ENCODE measurements at regions not wholly inside any gene's neighbourhood (a gene's known extent, or its start where the extent isn't known, plus 50 kb on each side); places are given as distances from the start of the nearest gene placed in this dataset.

- no peak for DNase-seq
These were observed 214.2 kb upstream of the TMEM132C start for GRCh38 chr12:128052777-128053176.

- no peak for DNase-seq
These were observed 211.4 kb upstream of the TMEM132C start for GRCh38 chr12:128055567-128055966.

- DNase-seq: no peak
These were observed 210.7 kb upstream of the TMEM132C start for GRCh38 chr12:128056136-128056801.

GRCh38 chr12:128057586-128057985 is 209.4 kb upstream of the TMEM132C start:
- DNase-seq: no peak

- DNase-seq: no peak
These were observed 207.2 kb upstream of the TMEM132C start for GRCh38 chr12:128059621-128060370.

GRCh38 chr12:128068211-128068610 is 198.8 kb upstream of the TMEM132C start:
- no peak for DNase-seq

GRCh38 chr12:128069359-128069997 is 197.5 kb upstream of the TMEM132C start:
- DNase-seq: peak; percentile 4

- no peak for DNase-seq
These were observed 193.0 kb upstream of the TMEM132C start for GRCh38 chr12:128073937-128074336.

- no peak for DNase-seq
These were observed 191.6 kb upstream of the TMEM132C start for GRCh38 chr12:128075332-128075731.

- no peak for DNase-seq
These were observed 190.8 kb upstream of the TMEM132C start for GRCh38 chr12:128076188-128076587.

- DNase-seq: no peak
These were observed 189.6 kb upstream of the TMEM132C start for GRCh38 chr12:128077211-128077916.

GRCh38 chr12:128077917-128078298 is 189.1 kb upstream of the TMEM132C start:
- DNase-seq: no peak

- no peak for DNase-seq
These were observed 188.5 kb upstream of the TMEM132C start for GRCh38 chr12:128078301-128078971.

- DNase-seq: no peak
These were observed 187.5 kb upstream of the TMEM132C start for GRCh38 chr12:128079446-128079845.

GRCh38 chr12:128083132-128083729 is 183.7 kb upstream of the TMEM132C start:
- no peak for DNase-seq

GRCh38 chr12:128088926-128089325 is 178.0 kb upstream of the TMEM132C start:
- no peak for DNase-seq

- no peak for DNase-seq
These were observed 177.0 kb upstream of the TMEM132C start for GRCh38 chr12:128089961-128090360.

GRCh38 chr12:128091101-128091720 is 175.8 kb upstream of the TMEM132C start:
- no peak for DNase-seq

GRCh38 chr12:128091951-128092382 is 175.0 kb upstream of the TMEM132C start:
- DNase-seq: no peak

- no peak for DNase-seq
These were observed 168.2 kb upstream of the TMEM132C start for GRCh38 chr12:128098730-128099129.

- DNase-seq: no peak
These were observed 163.8 kb upstream of the TMEM132C start for GRCh38 chr12:128103152-128103551.

GRCh38 chr12:128109236-128109635 is 157.7 kb upstream of the TMEM132C start:
- DNase-seq: no peak
